HG03558 (cell line): ENCODE measurements at regions not wholly inside any gene's neighbourhood (a gene's known extent, or its start where the extent isn't known, plus 50 kb on each side); places are given as distances from the start of the nearest gene placed in this dataset.
A peak's percentile ranks its signal among the peaks of the same experiment; 100 is the strongest.

Experiments used
- ATAC-seq: cut with Tn5 transposase; IDR thresholded peaks from one replicate; pipeline ENCODE4 v1.9.1; 2021; ENCODE audit warnings: moderate number of reproducible peaks; ENCODE audit not compliant: unreplicated experiment; ENCODE audit errors: extremely low read depth

DNA sequence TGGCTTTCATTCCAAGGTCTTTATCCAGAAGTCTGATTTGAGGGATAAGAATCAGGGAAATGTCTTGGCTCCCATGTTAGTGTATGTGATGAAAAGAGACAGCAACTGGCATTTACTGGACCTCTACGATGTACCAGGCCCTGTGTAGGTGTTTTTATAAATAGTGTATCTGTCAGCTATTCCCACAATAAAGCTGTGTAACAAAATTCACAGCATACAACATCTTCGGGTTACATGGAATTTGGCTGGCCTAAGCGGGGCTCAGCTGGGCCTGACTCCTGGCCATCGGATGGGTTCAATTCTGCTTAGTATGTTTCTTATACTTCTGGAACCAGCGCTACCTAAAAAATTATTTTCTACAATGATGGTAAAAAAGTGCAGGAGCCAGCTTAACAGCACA lies 128.2 kb downstream of the SNX5 start:
- ATAC-seq = no peak

DNA sequence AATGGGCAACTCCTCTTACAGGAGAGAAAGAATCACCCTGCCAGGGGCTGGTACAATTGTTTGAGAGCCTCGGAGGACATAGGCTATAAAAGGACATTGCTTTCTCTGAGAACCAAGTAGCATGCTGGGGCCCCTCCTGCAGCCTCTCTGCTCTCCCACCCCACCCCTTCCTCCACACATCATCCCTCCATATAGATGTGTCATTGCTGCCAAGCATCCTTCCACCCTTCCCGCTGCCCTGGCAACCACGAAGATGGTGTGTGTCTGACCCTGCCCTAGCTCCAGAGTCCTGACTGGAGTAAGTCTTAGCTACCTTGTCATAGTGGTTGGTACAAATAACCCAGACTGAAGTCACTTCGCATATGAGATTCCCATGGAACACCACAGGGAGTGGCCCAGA lies 129.7 kb downstream of the SNX5 start:
- no peak for ATAC-seq

GRCh38 chr20:17837179-17837578 lies 131.4 kb downstream of the SNX5 start:
- ATAC-seq = no peak

- ATAC-seq = no peak
Observed at GRCh38 chr20:17836303-17836861, 132.2 kb downstream of the SNX5 start.

DNA sequence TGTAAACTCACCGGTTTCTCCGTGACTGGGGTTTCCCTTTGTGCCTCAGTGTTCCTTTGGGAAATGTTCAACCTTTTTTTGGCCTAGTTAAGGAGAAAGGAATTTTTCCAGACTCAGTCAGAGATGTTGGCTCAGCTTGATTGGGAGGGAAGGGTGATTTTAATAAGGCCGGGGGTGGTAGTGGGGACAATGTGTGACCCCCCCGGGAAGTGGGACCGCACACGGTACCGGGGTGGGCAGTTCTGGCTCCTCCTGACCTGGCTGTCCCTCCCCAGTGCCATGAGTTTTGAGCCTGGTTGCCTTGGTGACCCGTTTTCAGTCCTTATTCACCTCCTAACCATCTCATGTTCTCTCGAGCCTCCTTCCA lies 132.7 kb downstream of the SNX5 start:
- no peak for ATAC-seq

GRCh38 chr20:17835240-17835933 lies 133.2 kb downstream of the SNX5 start:
- no peak for ATAC-seq

- ATAC-seq = no peak
Observed at GRCh38 chr20:17834804-17835203, 133.8 kb downstream of the SNX5 start.

DNA sequence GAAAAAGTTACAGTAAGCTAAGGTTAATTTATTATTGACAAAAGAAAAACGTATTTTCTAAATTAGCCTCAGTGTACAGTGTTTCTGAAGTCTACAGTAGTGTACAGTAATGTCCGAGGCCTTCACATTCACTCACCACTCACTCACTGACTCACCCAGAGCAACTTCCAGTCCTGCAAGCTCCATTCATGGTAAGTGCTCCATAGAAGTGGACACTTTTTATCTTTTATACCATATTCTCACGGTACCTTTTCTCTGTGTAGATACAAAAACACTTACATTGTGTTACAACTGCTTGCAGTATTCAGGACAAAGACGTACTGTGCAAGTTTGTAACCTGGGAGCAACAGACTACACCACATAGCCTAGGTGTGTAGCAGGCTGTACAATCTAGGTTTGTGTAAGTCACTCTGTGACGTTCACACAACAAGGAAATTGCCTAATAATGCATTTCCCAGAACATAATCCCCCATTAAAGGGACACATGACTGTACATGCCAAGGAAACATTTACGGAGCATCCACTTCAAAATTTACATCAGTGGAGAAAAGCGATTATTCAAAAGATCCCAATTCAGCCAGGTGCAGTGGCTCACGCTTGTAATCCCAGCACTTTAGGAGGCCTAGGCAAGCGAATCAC lies 133.4 kb downstream of the BANF2 start:
- ATAC-seq = no peak

DNA sequence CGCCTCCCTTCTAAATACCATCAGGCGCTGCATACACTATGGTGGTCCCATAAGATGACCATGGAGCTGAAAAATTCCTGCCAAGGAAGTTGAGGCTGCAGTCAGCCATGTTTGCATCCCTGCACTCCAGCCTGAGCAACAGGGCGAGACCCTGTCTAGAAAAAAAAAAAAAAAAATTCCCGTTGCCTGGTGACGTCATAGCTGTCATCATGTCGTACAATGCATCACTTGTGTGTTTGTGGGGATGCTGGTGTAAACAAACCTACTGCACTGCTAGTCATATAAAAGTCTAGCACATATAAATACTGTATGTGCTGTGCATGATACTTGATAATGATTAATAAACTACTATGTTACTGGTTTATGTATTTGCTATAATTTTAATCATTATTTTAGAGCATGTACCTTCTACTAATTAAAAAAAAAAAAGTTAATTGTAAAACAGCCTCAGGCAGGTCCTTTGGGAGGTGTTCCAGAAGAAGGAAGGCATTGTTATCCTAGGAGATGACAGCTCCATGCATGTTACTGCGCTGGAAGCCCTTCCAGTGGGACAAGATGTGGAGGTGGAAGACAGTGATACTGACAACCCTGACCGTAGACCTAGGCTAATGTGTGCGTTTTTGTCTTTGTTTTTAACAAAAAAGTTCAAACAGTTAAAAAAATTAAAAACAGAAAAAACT lies 132.6 kb downstream of the BANF2 start:
- no peak for ATAC-seq

DNA sequence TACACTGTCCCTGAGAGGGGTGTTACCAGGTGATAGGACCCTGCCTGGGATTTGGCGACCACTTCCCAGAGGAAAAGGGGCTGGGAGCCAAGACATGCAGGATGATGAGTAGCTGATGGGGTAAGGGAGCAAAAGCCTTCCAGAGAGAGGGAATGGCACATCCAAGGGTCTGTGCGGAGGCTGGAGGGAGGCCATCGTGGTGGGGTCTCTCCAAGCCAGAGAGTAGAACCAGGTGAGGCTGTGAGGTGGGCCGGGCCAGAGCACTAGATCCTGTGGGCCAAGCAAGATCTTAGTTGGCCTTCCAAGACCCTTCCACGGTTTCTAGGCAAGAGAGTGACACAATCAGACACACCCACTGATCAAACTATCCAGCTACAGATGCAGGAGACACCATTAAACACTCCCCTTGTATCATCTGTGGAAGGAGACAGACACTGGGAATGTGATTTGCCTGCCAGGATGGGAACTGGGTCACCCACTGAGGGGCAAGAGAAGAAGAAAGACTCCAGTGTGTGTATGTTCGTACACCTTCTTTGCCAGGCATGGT lies 128.9 kb downstream of the BANF2 start:
- no peak for ATAC-seq

DNA sequence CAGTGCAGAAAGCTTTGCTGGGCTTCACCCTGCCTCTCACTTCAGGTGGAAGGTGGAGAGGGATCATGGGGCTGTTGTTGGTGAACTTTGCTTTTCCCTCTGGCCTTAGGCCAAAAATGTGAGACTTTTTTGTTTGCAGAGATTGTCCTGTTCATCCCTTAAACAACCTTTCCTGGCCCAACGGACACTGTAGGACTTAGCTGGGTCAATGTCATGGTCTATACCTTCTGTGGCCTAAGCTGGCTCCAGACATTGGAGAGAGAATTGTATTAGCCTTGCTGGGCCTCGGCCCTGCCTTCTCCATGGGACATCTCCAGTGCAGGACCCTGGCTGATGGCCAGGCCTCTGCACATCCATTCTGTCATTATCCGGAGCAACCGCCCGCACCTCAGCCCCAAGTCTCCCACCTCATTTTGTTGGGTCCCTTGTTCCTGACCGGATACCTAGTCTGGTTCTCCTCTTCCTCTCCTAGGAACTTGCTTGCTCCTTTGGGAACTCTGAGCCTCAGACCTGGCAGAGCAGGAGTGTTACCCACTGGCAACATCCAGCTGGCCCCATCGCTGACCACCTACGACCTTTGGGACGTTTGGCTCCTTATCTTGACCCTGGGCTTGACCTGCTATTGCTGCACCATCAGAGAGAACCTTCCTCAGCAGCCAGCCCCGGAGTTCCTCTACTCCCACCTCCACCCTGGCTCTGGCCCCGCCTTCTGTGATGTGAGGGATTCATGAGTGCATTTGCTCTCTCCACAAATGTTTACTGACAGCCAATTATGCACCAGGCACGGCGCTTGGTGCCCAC lies 128.2 kb downstream of the BANF2 start:
- no peak for ATAC-seq

DNA sequence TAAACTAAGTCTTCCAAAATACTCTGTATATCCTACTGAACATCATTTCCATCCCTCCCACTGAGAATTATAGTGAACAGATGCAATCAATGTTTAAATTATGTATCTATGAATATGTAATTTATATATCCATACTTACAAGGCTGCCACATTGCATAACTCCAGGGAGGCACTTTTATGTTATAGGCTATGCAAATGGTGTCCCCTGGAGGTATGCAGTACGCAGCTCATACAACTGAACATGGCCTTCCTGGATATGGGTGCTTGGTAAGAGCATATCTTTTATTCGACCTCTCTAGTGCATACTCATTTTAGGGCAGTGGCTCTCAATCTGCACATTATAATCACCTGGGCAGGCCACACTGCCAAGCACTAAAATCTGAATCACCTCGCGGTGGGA lies 127.3 kb downstream of the BANF2 start:
- no peak for ATAC-seq

DNA sequence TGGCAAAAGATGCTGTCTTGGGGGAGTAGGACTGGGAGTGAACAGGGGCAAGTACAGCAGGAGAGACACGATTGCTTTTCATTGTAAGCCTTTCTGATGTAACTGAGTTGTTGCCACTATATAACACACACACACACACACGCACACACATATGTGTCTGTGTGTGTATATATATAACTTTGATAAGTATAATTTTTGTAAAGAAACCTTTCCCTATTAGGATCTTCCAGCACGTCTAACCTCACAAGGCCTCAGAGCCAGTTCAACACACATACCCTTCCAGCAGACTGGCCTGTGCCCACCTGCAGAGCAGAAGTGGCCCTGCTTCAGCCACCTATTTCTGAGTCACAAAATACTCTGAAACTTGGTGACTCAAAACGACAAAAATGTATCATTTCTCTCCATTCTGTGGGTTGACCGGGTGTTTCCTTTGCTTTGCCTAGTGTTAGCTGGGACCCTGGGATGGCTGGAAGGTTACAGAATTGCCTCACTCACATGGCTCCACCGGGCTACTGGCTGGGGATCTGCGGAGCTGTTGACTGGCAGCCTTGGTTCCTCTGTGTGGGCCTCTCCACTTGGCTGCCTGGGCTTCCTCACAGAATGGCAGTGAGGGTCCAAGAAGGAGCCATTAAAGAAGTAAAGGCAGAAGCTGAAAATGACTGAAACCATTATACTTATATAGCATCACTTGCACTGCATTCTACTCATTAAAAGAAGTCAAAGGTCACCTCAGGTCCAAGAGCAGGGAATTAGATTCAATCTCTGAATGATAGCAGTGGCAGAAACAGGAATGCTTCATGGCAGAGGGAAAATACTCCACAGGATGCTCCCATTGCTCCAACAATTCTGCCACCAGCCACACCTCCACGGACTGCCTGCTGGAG lies 126.4 kb downstream of the BANF2 start:
- peak; percentile 83 for ATAC-seq

DNA sequence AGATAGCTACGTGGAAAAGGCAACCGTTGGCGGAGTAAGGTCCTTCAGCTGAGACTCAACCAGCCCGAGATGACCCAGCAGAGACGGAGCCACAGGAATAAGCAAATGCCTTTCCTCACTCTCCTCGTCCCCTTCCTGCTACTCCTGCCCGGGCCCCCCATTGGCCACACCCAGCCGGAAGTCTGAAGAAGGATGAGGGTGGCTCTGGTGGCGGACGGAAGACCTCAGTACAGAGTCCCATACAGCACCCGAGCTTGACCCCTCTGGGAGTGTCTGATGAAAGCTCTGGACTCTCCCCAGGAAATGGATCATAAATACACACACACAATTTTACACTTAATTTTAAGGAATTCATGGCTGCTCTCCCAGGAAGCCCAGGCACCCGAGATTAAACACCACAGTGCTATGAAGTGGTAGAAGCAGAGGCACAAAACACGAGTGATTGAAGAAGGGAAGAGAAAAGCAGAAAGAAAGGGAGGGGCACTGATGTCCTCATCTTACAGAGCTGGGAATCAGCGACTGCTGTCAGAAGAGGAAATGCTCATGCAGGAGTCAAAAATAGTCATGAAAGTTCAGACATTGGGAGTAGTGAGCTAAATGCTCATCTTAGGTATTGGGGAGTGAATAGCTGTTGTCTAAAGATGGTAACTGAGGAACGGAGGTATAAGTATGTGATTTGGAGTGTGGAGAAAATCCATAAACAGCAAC lies 125.6 kb downstream of the BANF2 start:
- no peak for ATAC-seq

- ATAC-seq = no peak
Observed at GRCh38 chr20:17824676-17825251, 125.0 kb downstream of the BANF2 start.

- no peak for ATAC-seq
Observed at GRCh38 chr20:17823409-17824144, 123.8 kb downstream of the BANF2 start.

DNA sequence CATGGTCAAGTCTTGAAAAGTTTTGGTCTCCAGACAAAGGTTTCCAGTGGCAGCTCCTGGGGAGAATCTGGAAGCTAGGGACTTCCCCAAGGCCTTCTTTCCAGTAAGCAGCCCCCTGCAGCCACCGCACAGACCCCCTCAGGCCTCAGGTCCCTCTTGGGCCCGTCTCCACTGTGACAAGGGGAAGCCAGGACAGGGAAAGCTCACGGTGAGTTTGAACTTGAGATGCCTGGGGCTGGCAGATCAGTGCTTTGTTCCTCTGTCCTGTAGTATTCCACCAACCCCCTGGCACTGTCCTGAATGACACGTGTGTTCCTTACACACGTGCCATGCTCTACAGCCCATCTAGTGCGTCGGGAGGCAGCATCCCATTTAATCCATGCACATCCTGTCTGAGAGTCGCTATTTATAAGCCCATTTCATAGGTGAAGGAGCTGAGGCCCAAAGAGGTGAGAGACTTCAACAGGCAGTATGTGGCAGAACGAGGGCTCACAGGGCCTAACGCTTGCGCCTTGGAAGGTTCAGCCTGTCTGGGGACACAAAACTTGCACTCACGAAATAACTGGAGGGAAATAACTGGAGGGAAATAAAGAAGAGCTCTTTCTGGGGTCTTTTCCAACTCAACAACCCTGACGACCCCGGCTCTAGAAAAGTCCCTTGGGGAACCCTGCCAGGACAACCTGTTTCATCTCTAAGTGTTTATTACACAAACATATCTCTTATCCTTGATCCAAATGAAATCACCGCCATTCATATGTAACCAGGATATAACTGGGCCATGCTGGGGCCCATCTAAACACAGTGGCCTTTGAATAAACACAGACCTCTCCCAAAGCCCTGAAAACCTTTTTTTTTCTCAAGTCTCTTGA lies 123.0 kb downstream of the BANF2 start:
- ATAC-seq = no peak
